ENCODE measurements at regions not wholly inside any gene's neighbourhood (a gene's known extent, or its start where the extent isn't known, plus 50 kb on each side); places are given as distances from the start of the nearest gene placed in this dataset.

- Histone ChIP-seq H3K4me1 (ENCODE audit: insufficient read depth, low read length) (no peaks in the 10 kb centered on the region), H3K27me3 (ENCODE audit: insufficient read depth, low read length, poor library complexity, severe bottlenecking) (no peaks in the 10 kb centered on the region), H3K4me3 (ENCODE audit: low read length) (no peak overlapping the region), H3K27ac (ENCODE audit: low read depth, low read length) (no peak overlapping the region), H3K9me3 (ENCODE audit: low read length) (no peaks in the 10 kb centered on the region), H3K36me3 (ENCODE audit: insufficient read depth, low read length) (no peaks in the 10 kb centered on the region)
- CTCF ChIA-PET: no interaction called here
- DNase-seq: no peak
- Mint-ChIP-seq H3K9me3 (no peaks in the 10 kb centered on the region), H3K36me3 (no peaks in the 10 kb centered on the region), H3K4me1 (no peaks in the 10 kb centered on the region), H3K4me3 (no peak overlapping the region), H3K27ac (no peak overlapping the region), H3K27me3 (peaks cover 4 to 8% of the 10 kb centered on the region in 2 donors)
- POLR2A ChIA-PET: no interaction called here
These were observed 878.1 kb downstream of the BRD1 start for GRCh38 chr22:48949375-48950149.

- Mint-ChIP-seq H3K36me3 (no peaks in the 10 kb centered on the region), H3K9me3 (no peaks in the 10 kb centered on the region), H3K27ac (no peak overlapping the region), H3K27me3 (peaks cover 4 to 8% of the 10 kb centered on the region in 2 donors), H3K4me1 (no peaks in the 10 kb centered on the region), H3K4me3 (no peak overlapping the region)
- CTCF ChIA-PET: no interaction called here
- H3K36me3 ChIP-seq (ENCODE audit: insufficient read depth, low read length): no peaks in the 10 kb centered on the region
- DNase-seq: no peak
- H3K27ac ChIP-seq (ENCODE audit: low read depth, low read length): no peak overlapping the region
- POLR2A ChIA-PET: no interaction called here
- H3K4me3 ChIP-seq (ENCODE audit: low read length): no peak overlapping the region
- H3K27me3 ChIP-seq (ENCODE audit: insufficient read depth, low read length, poor library complexity, severe bottlenecking): no peaks in the 10 kb centered on the region
- H3K4me1 ChIP-seq (ENCODE audit: insufficient read depth, low read length): no peaks in the 10 kb centered on the region
- no peaks in the 10 kb centered on the region for H3K9me3 ChIP-seq (ENCODE audit: low read length)
These were observed 879.0 kb downstream of the BRD1 start for GRCh38 chr22:48948575-48949170.

GRCh38 chr22:48947636-48948035 lies 880.0 kb downstream of the BRD1 start:
- POLR2A ChIA-PET: no interaction called here
- DNase-seq: no peak
- H3K36me3 ChIP-seq (ENCODE audit: insufficient read depth, low read length): no peaks in the 10 kb centered on the region
- Mint-ChIP-seq H3K36me3 (no peaks in the 10 kb centered on the region), H3K4me1 (no peaks in the 10 kb centered on the region), H3K4me3 (no peak overlapping the region), H3K27ac (no peak overlapping the region), H3K27me3 (peaks cover 4 to 8% of the 10 kb centered on the region in 2 donors), H3K9me3 (no peaks in the 10 kb centered on the region)
- no peak overlapping the region for H3K4me3 ChIP-seq (ENCODE audit: low read length)
- CTCF ChIA-PET: no interaction called here
- H3K9me3 ChIP-seq (ENCODE audit: low read length): no peaks in the 10 kb centered on the region
- H3K27me3 ChIP-seq (ENCODE audit: insufficient read depth, low read length, poor library complexity, severe bottlenecking): no peaks in the 10 kb centered on the region
- H3K4me1 ChIP-seq (ENCODE audit: insufficient read depth, low read length): no peaks in the 10 kb centered on the region
- no peak overlapping the region for H3K27ac ChIP-seq (ENCODE audit: low read depth, low read length)

DNA sequence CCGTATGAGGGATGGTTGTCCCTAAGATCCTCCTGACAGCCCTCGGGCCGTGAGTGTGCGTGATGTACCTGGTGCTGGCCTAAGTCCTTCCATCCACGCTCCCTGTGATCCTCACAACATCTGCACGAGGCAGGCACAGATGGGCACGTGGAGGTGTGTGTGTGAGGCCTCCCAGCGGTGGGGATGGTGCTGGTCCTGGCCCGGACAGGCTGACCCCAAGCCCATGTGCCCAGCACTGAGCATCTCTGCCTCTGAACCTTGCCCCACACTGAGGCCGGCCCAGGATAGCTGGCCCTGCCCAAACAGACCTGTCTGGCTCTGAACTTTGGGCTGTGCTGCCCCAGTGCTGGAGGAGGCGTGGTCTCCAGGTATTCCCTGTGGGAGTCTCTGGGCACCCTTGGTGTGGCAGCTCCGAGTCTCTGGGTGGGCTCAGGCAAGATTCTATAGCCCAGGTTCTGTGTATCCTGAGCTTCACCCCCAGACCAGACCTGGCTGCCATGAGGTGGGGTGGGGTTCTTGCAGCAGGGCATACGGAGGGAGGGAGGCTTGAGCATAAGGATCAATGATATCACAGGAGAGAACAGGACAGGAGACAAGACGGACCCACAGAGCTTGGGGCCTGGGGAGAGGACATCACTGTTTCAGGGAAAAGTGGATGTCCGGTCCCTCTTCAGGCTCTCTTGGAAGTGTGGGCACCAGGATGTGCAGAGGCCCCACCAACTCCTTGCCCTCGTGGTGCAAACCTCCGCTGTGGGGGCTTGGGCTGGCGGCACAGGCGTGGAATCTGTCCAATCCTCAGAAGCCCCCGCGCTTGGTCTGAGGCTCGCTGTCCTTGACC lies 881.8 kb downstream of the BRD1 start:
- H3K4me1 ChIP-seq (ENCODE audit: insufficient read depth, low read length): no peaks in the 10 kb centered on the region
- ChIA-PET POLR2A (no interaction called here), CTCF (no interaction called here)
- H3K4me3 ChIP-seq (ENCODE audit: low read length): no peak overlapping the region
- Mint-ChIP-seq H3K27ac (no peak overlapping the region), H3K4me3 (no peak overlapping the region), H3K27me3 (peaks cover 3 to 8% of the 10 kb centered on the region in 2 donors), H3K4me1 (no peaks in the 10 kb centered on the region), H3K9me3 (no peaks in the 10 kb centered on the region), H3K36me3 (no peaks in the 10 kb centered on the region)
- no peaks in the 10 kb centered on the region for H3K27me3 ChIP-seq (ENCODE audit: insufficient read depth, low read length, poor library complexity, severe bottlenecking)
- DNase-seq: no peak
- no peak overlapping the region for H3K27ac ChIP-seq (ENCODE audit: low read depth, low read length)
- no peaks in the 10 kb centered on the region for H3K9me3 ChIP-seq (ENCODE audit: low read length)
- no peaks in the 10 kb centered on the region for H3K36me3 ChIP-seq (ENCODE audit: insufficient read depth, low read length)

- DNase-seq: no peak
- peaks cover 3 to 8% of the 10 kb centered on the region in 2 donors for H3K27me3 Mint-ChIP-seq
- no peaks in the 10 kb centered on the region for H3K36me3 Mint-ChIP-seq
- no peak overlapping the region for H3K4me3 ChIP-seq (ENCODE audit: low read length)
- H3K27ac Mint-ChIP-seq: peak overlapping the region in 1 of 8 donors; percentile 33
- no peaks in the 10 kb centered on the region for H3K27me3 ChIP-seq (ENCODE audit: insufficient read depth, low read length, poor library complexity, severe bottlenecking)
- H3K4me3 Mint-ChIP-seq: no peak overlapping the region
- POLR2A ChIA-PET: no interaction called here
- H3K36me3 ChIP-seq (ENCODE audit: insufficient read depth, low read length): no peaks in the 10 kb centered on the region
- H3K9me3 Mint-ChIP-seq: no peaks in the 10 kb centered on the region
- no peaks in the 10 kb centered on the region for H3K9me3 ChIP-seq (ENCODE audit: low read length)
- CTCF ChIA-PET: no interaction called here
- H3K4me1 ChIP-seq (ENCODE audit: insufficient read depth, low read length): no peaks in the 10 kb centered on the region
- H3K4me1 Mint-ChIP-seq: no peaks in the 10 kb centered on the region
- no peak overlapping the region for H3K27ac ChIP-seq (ENCODE audit: low read depth, low read length)
These were observed 882.7 kb downstream of the BRD1 start for GRCh38 chr22:48944751-48945620.

GRCh38 chr22:48944433-48944750 lies 883.3 kb downstream of the BRD1 start:
- no peaks in the 10 kb centered on the region for H3K4me1 Mint-ChIP-seq
- Histone ChIP-seq H3K4me1 (ENCODE audit: insufficient read depth, low read length) (no peaks in the 10 kb centered on the region), H3K4me3 (ENCODE audit: low read length) (no peak overlapping the region), H3K36me3 (ENCODE audit: insufficient read depth, low read length) (no peaks in the 10 kb centered on the region), H3K27me3 (ENCODE audit: insufficient read depth, low read length, poor library complexity, severe bottlenecking) (no peaks in the 10 kb centered on the region), H3K9me3 (ENCODE audit: low read length) (no peaks in the 10 kb centered on the region), H3K27ac (ENCODE audit: low read depth, low read length) (no peak overlapping the region)
- no peaks in the 10 kb centered on the region for H3K36me3 Mint-ChIP-seq
- ChIA-PET CTCF (no interaction called here), POLR2A (no interaction called here)
- no peak overlapping the region for H3K4me3 Mint-ChIP-seq
- H3K9me3 Mint-ChIP-seq: no peaks in the 10 kb centered on the region
- no peak for DNase-seq
- peaks cover 0 to 3% of the 10 kb centered on the region in 2 donors for H3K27me3 Mint-ChIP-seq
- no peak overlapping the region for H3K27ac Mint-ChIP-seq

DNA sequence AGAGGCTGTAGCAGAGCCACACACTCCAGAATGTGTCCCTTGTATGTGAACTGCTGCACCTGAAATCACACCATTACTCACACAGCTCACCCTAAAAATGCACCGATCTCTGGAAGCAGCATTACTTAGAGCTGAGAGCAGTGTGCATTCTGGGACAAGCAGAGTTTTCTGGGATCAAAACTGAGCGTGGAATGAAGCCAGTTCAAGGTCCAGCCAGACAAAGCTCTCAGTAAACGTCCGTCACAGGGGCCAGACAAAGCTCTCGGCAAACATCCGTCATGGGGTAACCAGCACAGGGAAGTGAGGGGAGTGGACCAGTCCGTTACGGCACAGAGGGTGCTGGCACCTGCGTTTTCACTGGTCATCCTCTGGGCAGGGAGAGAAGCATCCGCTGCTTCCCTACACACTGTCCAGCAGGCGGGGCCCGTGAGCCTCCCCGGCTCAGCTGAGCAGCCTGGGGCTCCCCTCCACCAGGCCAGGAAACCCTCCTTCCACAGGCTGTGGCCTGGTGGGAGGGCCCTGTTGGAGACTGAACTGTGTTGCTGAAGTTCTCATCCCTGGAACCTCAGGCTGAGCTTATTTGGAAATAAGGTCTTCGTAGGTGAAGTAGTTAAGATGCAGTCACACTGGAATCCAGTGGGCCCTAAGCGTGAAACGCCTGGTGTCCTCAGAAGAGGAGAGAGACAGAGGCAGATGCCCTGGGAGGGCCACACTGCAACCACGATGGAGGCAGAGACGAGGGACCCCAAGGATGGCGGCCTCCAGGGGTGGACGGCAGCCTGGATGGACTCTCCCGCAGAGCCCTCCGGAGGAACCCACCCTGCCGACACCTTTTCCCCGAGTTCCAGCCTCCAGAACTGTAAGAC lies 883.9 kb downstream of the BRD1 start:
- Histone ChIP-seq H3K9me3 (ENCODE audit: low read length) (no peaks in the 10 kb centered on the region), H3K4me3 (ENCODE audit: low read length) (no peak overlapping the region), H3K36me3 (ENCODE audit: insufficient read depth, low read length) (no peaks in the 10 kb centered on the region), H3K4me1 (ENCODE audit: insufficient read depth, low read length) (no peaks in the 10 kb centered on the region), H3K27ac (ENCODE audit: low read depth, low read length) (no peak overlapping the region), H3K27me3 (ENCODE audit: insufficient read depth, low read length, poor library complexity, severe bottlenecking) (no peaks in the 10 kb centered on the region)
- no peaks in the 10 kb centered on the region for H3K4me1 Mint-ChIP-seq
- H3K4me3 Mint-ChIP-seq: no peak overlapping the region
- POLR2A ChIA-PET: no interaction called here
- peaks cover 0 to 3% of the 10 kb centered on the region in 2 donors for H3K27me3 Mint-ChIP-seq
- no peaks in the 10 kb centered on the region for H3K9me3 Mint-ChIP-seq
- CTCF ChIA-PET: no interaction called here
- no peak overlapping the region for H3K27ac Mint-ChIP-seq
- no peaks in the 10 kb centered on the region for H3K36me3 Mint-ChIP-seq
- DNase-seq: no peak

All from CD8-positive, alpha-beta memory T cell (primary cell).